ENCODE measurements at regions not wholly inside any gene's neighbourhood (a gene's known extent, or its start where the extent isn't known, plus 50 kb on each side); places are given as distances from the start of the nearest gene placed in this dataset.

GRCh38 chr2:234438305-234438977 is 58.4 kb downstream of the ARL4C start:
- DNase-seq (ENCODE audit: extremely low read depth in 1 of 2, low read depth in 1 of 2) = no peak

- DNase-seq (ENCODE audit: extremely low read depth in 1 of 2, low read depth in 1 of 2) = no peak
Measured at GRCh38 chr2:234437642-234438304, 59.1 kb downstream of the ARL4C start.

- DNase-seq (ENCODE audit: extremely low read depth in 1 of 2, low read depth in 1 of 2) = no peak
Measured at GRCh38 chr2:234436482-234436837, 60.4 kb downstream of the ARL4C start.

GRCh38 chr2:234435836-234436481 is 60.9 kb downstream of the ARL4C start:
- no peak for DNase-seq (ENCODE audit: extremely low read depth in 1 of 2, low read depth in 1 of 2)

GRCh38 chr2:234433201-234433600 is 63.7 kb downstream of the ARL4C start:
- no peak for DNase-seq (ENCODE audit: extremely low read depth in 1 of 2, low read depth in 1 of 2)

- no peak for DNase-seq (ENCODE audit: extremely low read depth in 1 of 2, low read depth in 1 of 2)
Measured at GRCh38 chr2:234430871-234431270, 66.0 kb downstream of the ARL4C start.

- DNase-seq (ENCODE audit: extremely low read depth in 1 of 2, low read depth in 1 of 2) = no peak
Measured at GRCh38 chr2:234429265-234429664, 67.6 kb downstream of the ARL4C start.

GRCh38 chr2:234427081-234428061 is 69.5 kb downstream of the ARL4C start:
- no peak for DNase-seq (ENCODE audit: extremely low read depth in 1 of 2, low read depth in 1 of 2)

- no peak for DNase-seq (ENCODE audit: extremely low read depth in 1 of 2, low read depth in 1 of 2)
Measured at GRCh38 chr2:234426616-234427015, 70.3 kb downstream of the ARL4C start.

GRCh38 chr2:234425639-234426603 is 71.0 kb downstream of the ARL4C start:
- peak; percentile 56 to 57 for DNase-seq (ENCODE audit: extremely low read depth in 1 of 2, low read depth in 1 of 2)

- no peak for DNase-seq (ENCODE audit: extremely low read depth in 1 of 2, low read depth in 1 of 2)
Measured at GRCh38 chr2:234423884-234424283, 73.0 kb downstream of the ARL4C start.

- DNase-seq (ENCODE audit: extremely low read depth in 1 of 2, low read depth in 1 of 2) = peak; percentile 28 to 52
Measured at GRCh38 chr2:234422981-234423431, 73.9 kb downstream of the ARL4C start.

GRCh38 chr2:234422273-234422732 is 74.6 kb downstream of the ARL4C start:
- no peak for DNase-seq (ENCODE audit: extremely low read depth in 1 of 2, low read depth in 1 of 2)

GRCh38 chr2:234420408-234420807 is 76.5 kb downstream of the ARL4C start:
- DNase-seq (ENCODE audit: extremely low read depth in 1 of 2, low read depth in 1 of 2) = no peak

GRCh38 chr2:234419726-234420125 is 77.2 kb downstream of the ARL4C start:
- DNase-seq (ENCODE audit: extremely low read depth in 1 of 2, low read depth in 1 of 2) = no peak

- no peak for DNase-seq (ENCODE audit: extremely low read depth in 1 of 2, low read depth in 1 of 2)
Measured at GRCh38 chr2:234415706-234416105, 81.2 kb downstream of the ARL4C start.

GRCh38 chr2:234414596-234414995 is 82.3 kb downstream of the ARL4C start:
- DNase-seq (ENCODE audit: extremely low read depth in 1 of 2, low read depth in 1 of 2) = no peak

- DNase-seq (ENCODE audit: extremely low read depth in 1 of 2, low read depth in 1 of 2) = no peak
Measured at GRCh38 chr2:234412726-234413125, 84.2 kb downstream of the ARL4C start.

GRCh38 chr2:234411793-234412192 is 85.1 kb downstream of the ARL4C start:
- no peak for DNase-seq (ENCODE audit: extremely low read depth in 1 of 2, low read depth in 1 of 2)

GRCh38 chr2:234410526-234410925 is 86.4 kb downstream of the ARL4C start:
- no peak for DNase-seq (ENCODE audit: extremely low read depth in 1 of 2, low read depth in 1 of 2)
